ENCODE measurements at regions not wholly inside any gene's neighbourhood (a gene's known extent, or its start where the extent isn't known, plus 50 kb on each side); places are given as distances from the start of the nearest gene placed in this dataset.
"Not testable (repeated sequence)": the region's sequence is repeated elsewhere in the genome, so short reads cannot be mapped to it uniquely, and the experiment has no call there.

GRCh38 chr2:47690132-47690531 is 92.8 kb upstream of the MSH6 start:
- H3K4me3 Mint-ChIP-seq (ENCODE audit: unreplicated experiment), result no peak overlapping the region
- DNase-seq, result no peak
- Histone ChIP-seq H3K36me3 (ENCODE audit: control insufficient read depth, insufficient read depth, low read length) (no peaks in the 10 kb centered on the region), H3K4me1 (no peaks in the 10 kb centered on the region), H3K9me3 (peaks cover 3% of the 10 kb centered on the region; the same call in 1 of the 2 replicates), H3K27me3 (replicated peaks; ENCODE audit: control insufficient read depth, insufficient read depth, low read length) (no peaks in the 10 kb centered on the region), H3K4me3 (ENCODE audit: low read depth, low read length) (no peak overlapping the region)
- intact Hi-C loops (cut with micrococcal nuclease; ENCODE audit: unreplicated experiment), result no loop called here
- H3K36me3 Mint-ChIP-seq (ENCODE audit: insufficient read depth, unreplicated experiment), result no peaks in the 10 kb centered on the region
- CTCF ChIA-PET, result no interaction called here
- H3K4me1 Mint-ChIP-seq (ENCODE audit: low read depth, unreplicated experiment), result no peaks in the 10 kb centered on the region
- TF ChIP-seq CTCF (IDR thresholded peaks at IDR 0.05; ENCODE audit: insufficient read depth in 1 of 2, low read depth in 1 of 2, low read length in 1 of 2, severe bottlenecking in 1 of 2, unreplicated experiment in 1 of 2), result no peak
- POLR2A ChIA-PET, result no interaction called here
- H3K27me3 Mint-ChIP-seq (ENCODE audit: insufficient read depth, unreplicated experiment), result no peaks in the 10 kb centered on the region
- H3K9me3 Mint-ChIP-seq (ENCODE audit: unreplicated experiment), result no peaks in the 10 kb centered on the region
- no peak overlapping the region for H3K27ac Mint-ChIP-seq (ENCODE audit: unreplicated experiment)
- no TSS peak for BruUV-seq (replicated peaks)

GRCh38 chr2:47689118-47689517 is 93.8 kb upstream of the MSH6 start:
- H3K27me3 Mint-ChIP-seq (ENCODE audit: insufficient read depth, unreplicated experiment); H3K9me3 Mint-ChIP-seq (ENCODE audit: unreplicated experiment); POLR2A ChIA-PET; H3K27ac Mint-ChIP-seq (ENCODE audit: unreplicated experiment); H3K36me3 ChIP-seq (ENCODE audit: control insufficient read depth, insufficient read depth, low read length); CTCF ChIA-PET; H3K4me3 Mint-ChIP-seq (ENCODE audit: unreplicated experiment); BruUV-seq (replicated peaks); DNase-seq; H3K4me1 ChIP-seq; H3K27me3 ChIP-seq (replicated peaks; ENCODE audit: control insufficient read depth, insufficient read depth, low read length); H3K4me1 Mint-ChIP-seq (ENCODE audit: low read depth, unreplicated experiment); H3K36me3 Mint-ChIP-seq (ENCODE audit: insufficient read depth, unreplicated experiment); intact Hi-C loops (cut with micrococcal nuclease; ENCODE audit: unreplicated experiment); H3K4me3 ChIP-seq (ENCODE audit: low read depth, low read length); H3K9me3 ChIP-seq: not testable (repeated sequence)

GRCh38 chr2:47688561-47688960 is 94.4 kb upstream of the MSH6 start:
- no peaks in the 10 kb centered on the region for H3K4me1 Mint-ChIP-seq (ENCODE audit: low read depth, unreplicated experiment)
- H3K9me3 Mint-ChIP-seq (ENCODE audit: unreplicated experiment), result no peaks in the 10 kb centered on the region
- intact Hi-C loops (cut with micrococcal nuclease; ENCODE audit: unreplicated experiment), result no loop called here
- no peak overlapping the region for H3K27ac Mint-ChIP-seq (ENCODE audit: unreplicated experiment)
- H3K4me3 Mint-ChIP-seq (ENCODE audit: unreplicated experiment), result no peak overlapping the region
- H3K36me3 Mint-ChIP-seq (ENCODE audit: insufficient read depth, unreplicated experiment), result no peaks in the 10 kb centered on the region
- H3K4me3 ChIP-seq (ENCODE audit: low read depth, low read length), result no peak overlapping the region
- H3K27me3 Mint-ChIP-seq (ENCODE audit: insufficient read depth, unreplicated experiment), result no peaks in the 10 kb centered on the region
- POLR2A ChIA-PET, result no interaction called here
- CTCF ChIA-PET, result no interaction called here
- H3K36me3 ChIP-seq (ENCODE audit: control insufficient read depth, insufficient read depth, low read length), result no peaks in the 10 kb centered on the region
- BruUV-seq (replicated peaks), result no TSS peak
- peaks cover 3% of the 10 kb centered on the region; the same call in 1 of the 2 replicates for H3K9me3 ChIP-seq
- H3K4me1 ChIP-seq, result no peaks in the 10 kb centered on the region
- H3K27me3 ChIP-seq (replicated peaks; ENCODE audit: control insufficient read depth, insufficient read depth, low read length), result no peaks in the 10 kb centered on the region
- TF ChIP-seq CTCF (IDR thresholded peaks at IDR 0.05; ENCODE audit: insufficient read depth in 1 of 2, low read depth in 1 of 2, low read length in 1 of 2, severe bottlenecking in 1 of 2, unreplicated experiment in 1 of 2), result no peak
- DNase-seq, result no peak

GRCh38 chr2:47687856-47688255 is 95.1 kb upstream of the MSH6 start:
- H3K27ac Mint-ChIP-seq (ENCODE audit: unreplicated experiment), result no peak overlapping the region
- CTCF ChIA-PET, result no interaction called here

More at GRCh38 chr2:47687856-47688255, 95.1 kb upstream of the MSH6 start:
- H3K4me1 ChIP-seq, result no peaks in the 10 kb centered on the region
- H3K4me1 Mint-ChIP-seq (ENCODE audit: low read depth, unreplicated experiment), result no peaks in the 10 kb centered on the region
- TF ChIP-seq CTCF (IDR thresholded peaks at IDR 0.05; ENCODE audit: insufficient read depth in 1 of 2, low read depth in 1 of 2, low read length in 1 of 2, severe bottlenecking in 1 of 2, unreplicated experiment in 1 of 2), result no peak
- intact Hi-C loops (cut with micrococcal nuclease; ENCODE audit: unreplicated experiment), result no loop called here
- H3K4me3 Mint-ChIP-seq (ENCODE audit: unreplicated experiment), result no peak overlapping the region
- DNase-seq, result no peak
- H3K27me3 Mint-ChIP-seq (ENCODE audit: insufficient read depth, unreplicated experiment), result no peaks in the 10 kb centered on the region
- BruUV-seq (replicated peaks), result no TSS peak
- no peaks in the 10 kb centered on the region for H3K36me3 ChIP-seq (ENCODE audit: control insufficient read depth, insufficient read depth, low read length)
- no peaks in the 10 kb centered on the region for H3K36me3 Mint-ChIP-seq (ENCODE audit: insufficient read depth, unreplicated experiment)
- H3K4me3 ChIP-seq (ENCODE audit: low read depth, low read length), result no peak overlapping the region
- POLR2A ChIA-PET, result no interaction called here
- peaks cover 3% of the 10 kb centered on the region; the same call in 1 of the 2 replicates for H3K9me3 ChIP-seq
- H3K27me3 ChIP-seq (replicated peaks; ENCODE audit: control insufficient read depth, insufficient read depth, low read length), result no peaks in the 10 kb centered on the region
- H3K9me3 Mint-ChIP-seq (ENCODE audit: unreplicated experiment), result no peaks in the 10 kb centered on the region
